BE2C (cell line): ENCODE measurements at regions not wholly inside any gene's neighbourhood (a gene's known extent, or its start where the extent isn't known, plus 50 kb on each side); places are given as distances from the start of the nearest gene placed in this dataset.
A peak's percentile ranks its signal among the peaks of the same experiment; 100 is the strongest.

Experiments used
- DNase-seq: peaks from one replicate; pipeline ENCODE4 v3.0.0-alpha.2; 2020
- H3K27me3 ChIP-seq: fragments of 250-450 bp; sonication (Bioruptor Pico); 2 replicates; pipeline ENCODE4 v1.5.1; 2020; ENCODE audit warnings: mild to moderate bottlenecking
- H3K36me3 ChIP-seq: fragments of 250-450 bp; sonication (Bioruptor Pico); 2 replicates; pipeline ENCODE4 v1.5.1; 2020; ENCODE audit warnings: mild to moderate bottlenecking
- H3K4me1 ChIP-seq: fragments of 250-450 bp; sonication (Bioruptor Pico); 2 replicates; pipeline ENCODE4 v1.5.1; 2020
- H3K4me3 ChIP-seq: 2 replicates; pipeline ENCODE4 v1.5.1; 2011; ENCODE audit warnings: low read depth, low read length
- H3K9me3 ChIP-seq: fragments of 250-450 bp; sonication (Bioruptor Pico); 2 replicates; pipeline ENCODE4 v1.5.1; 2020
- TF ChIP-seq, protein P1 (sequence below): IDR thresholded peaks from 2 replicates; pipeline ENCODE4 v1.5.1; 2012; ENCODE audit warnings: mild to moderate bottlenecking, low read depth, low read length

DNA sequence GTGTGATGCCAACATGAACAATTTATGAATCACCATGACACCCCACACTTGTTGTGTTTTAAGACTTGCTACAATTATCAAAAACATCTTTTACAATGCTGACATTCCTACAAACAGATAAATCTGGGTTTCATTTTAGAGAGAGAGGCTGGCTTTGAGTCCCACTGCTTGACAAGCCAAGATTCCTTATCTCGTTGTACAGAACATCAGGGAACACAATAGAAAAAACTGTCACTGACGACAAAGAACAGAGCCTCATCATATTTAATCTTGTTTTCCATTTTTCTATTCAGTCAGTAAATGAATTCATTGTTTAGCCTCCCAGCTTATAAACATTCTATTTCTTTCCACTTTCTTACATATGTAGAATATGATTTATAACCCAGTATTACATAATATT is 461.6 kb upstream of the VSTM2A start:
- Histone ChIP-seq H3K36me3 (no peaks in the 10 kb centered on the region), H3K9me3 (no peaks in the 10 kb centered on the region), H3K4me3 (peak overlapping the region; percentile 32), H3K4me1 (peaks cover 22% of the 10 kb centered on the region), H3K27me3 (no peaks in the 10 kb centered on the region)
- TF ChIP-seq, protein P1, sequence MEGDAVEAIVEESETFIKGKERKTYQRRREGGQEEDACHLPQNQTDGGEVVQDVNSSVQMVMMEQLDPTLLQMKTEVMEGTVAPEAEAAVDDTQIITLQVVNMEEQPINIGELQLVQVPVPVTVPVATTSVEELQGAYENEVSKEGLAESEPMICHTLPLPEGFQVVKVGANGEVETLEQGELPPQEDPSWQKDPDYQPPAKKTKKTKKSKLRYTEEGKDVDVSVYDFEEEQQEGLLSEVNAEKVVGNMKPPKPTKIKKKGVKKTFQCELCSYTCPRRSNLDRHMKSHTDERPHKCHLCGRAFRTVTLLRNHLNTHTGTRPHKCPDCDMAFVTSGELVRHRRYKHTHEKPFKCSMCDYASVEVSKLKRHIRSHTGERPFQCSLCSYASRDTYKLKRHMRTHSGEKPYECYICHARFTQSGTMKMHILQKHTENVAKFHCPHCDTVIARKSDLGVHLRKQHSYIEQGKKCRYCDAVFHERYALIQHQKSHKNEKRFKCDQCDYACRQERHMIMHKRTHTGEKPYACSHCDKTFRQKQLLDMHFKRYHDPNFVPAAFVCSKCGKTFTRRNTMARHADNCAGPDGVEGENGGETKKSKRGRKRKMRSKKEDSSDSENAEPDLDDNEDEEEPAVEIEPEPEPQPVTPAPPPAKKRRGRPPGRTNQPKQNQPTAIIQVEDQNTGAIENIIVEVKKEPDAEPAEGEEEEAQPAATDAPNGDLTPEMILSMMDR, result no peak
- DNase-seq, result no peak

DNA sequence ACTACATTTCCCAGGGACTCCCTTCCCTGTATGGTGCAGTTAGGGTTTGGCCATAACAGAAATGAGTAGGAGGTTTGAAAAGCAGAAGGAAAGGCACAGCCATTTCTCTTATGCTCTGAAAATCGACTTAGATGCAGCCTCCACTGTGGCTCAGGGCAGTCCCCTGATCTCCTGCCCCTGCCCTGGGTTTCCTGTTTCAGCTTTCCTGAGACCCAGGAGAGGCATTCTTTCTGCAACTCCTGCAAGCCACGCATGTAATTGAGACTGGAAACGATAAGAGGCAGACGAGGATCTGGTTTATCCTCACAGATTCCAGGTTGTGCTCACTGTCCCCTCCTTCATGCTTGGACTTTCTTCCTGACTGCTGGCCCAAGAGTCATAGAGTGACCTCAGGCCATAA is 461.2 kb upstream of the VSTM2A start:
- Histone ChIP-seq H3K27me3 (no peaks in the 10 kb centered on the region), H3K4me3 (peak overlapping the region; percentile 32), H3K9me3 (no peaks in the 10 kb centered on the region), H3K36me3 (no peaks in the 10 kb centered on the region), H3K4me1 (peaks cover 22% of the 10 kb centered on the region)
- TF ChIP-seq, protein P1, result peak; percentile 12; the same call in 1 of the 2 replicates
- peak; percentile 52 for DNase-seq

DNA sequence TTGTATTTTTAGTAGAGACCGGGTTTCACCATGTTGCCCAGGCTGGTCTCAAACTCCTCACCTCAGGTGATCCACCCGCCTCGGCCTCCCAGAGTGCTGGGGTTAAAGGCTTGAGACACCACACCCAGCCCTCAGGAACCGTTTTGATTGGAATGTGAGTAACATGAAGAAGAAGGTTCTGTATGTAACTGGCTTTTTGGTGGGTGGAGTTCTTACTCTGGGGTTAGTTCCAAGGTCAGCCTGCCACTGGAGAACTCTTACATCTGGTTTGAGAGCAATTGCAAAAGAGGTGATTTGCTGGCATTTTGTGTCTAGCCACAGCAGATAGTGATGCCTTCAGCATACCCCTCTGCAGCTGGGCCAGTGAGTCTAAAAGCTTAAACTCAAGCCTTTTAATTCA is 457.8 kb upstream of the VSTM2A start:
- Histone ChIP-seq H3K4me3 (no peak overlapping the region), H3K36me3 (no peaks in the 10 kb centered on the region), H3K9me3 (no peaks in the 10 kb centered on the region), H3K27me3 (no peaks in the 10 kb centered on the region), H3K4me1 (peaks cover 15% of the 10 kb centered on the region)
- TF ChIP-seq, protein P1, result no peak
- DNase-seq, result no peak

DNA sequence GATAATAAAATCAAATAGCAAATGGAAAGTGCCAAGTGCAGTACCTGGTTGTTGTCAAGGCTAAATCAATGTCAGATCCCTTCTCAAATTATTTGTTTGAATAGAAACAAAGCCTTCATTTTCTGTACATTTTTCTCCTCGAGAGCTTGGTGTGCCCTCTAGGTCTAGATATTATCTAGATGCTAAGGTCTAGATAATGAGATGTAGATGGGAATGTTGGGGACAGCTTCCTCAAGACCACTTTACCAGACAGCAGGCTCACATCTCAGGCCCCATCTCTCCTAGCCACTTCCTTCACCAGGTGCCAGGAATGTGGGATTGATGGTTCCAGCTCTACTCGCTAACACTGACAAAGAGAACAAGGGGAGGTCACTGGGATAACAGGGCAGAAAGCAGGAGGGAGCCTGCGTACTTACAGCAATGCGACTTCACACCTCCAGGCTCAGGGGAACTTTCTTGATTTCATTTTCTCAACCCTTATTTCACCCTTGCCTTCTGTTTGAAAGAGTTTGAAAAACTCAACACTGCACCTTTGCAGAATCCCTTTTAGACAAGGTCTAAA is 451.4 kb upstream of the VSTM2A start:
- H3K36me3 ChIP-seq, result no peaks in the 10 kb centered on the region
- no peak overlapping the region for H3K4me3 ChIP-seq
- TF ChIP-seq, protein P1, result no peak
- no peaks in the 10 kb centered on the region for H3K27me3 ChIP-seq
- H3K4me1 ChIP-seq, result no peaks in the 10 kb centered on the region
- no peaks in the 10 kb centered on the region for H3K9me3 ChIP-seq
- no peak for DNase-seq

DNA sequence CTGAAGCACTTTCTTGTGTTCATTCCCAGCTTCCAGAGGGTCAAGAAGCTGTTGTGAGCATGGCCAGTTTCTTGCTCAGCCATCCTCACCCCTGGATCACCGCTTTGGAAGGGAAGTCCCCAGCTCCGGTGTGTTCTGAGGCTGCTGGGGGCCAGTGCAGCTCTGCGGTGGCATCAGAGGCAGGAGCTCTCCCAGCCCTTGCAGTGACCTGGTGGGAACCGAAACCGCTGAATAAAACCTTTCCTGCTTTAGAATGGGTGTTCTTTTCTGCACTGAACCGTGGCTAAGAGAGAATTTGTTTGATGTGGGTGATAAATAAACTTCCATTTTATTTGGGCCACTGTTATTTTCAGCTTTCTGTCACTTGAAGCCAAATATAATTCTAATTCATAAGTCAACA is 450.9 kb upstream of the VSTM2A start:
- Histone ChIP-seq H3K9me3 (no peaks in the 10 kb centered on the region), H3K4me3 (no peak overlapping the region), H3K36me3 (no peaks in the 10 kb centered on the region), H3K4me1 (no peaks in the 10 kb centered on the region), H3K27me3 (no peaks in the 10 kb centered on the region)
- DNase-seq, result no peak
- TF ChIP-seq, protein P1, result no peak

DNA sequence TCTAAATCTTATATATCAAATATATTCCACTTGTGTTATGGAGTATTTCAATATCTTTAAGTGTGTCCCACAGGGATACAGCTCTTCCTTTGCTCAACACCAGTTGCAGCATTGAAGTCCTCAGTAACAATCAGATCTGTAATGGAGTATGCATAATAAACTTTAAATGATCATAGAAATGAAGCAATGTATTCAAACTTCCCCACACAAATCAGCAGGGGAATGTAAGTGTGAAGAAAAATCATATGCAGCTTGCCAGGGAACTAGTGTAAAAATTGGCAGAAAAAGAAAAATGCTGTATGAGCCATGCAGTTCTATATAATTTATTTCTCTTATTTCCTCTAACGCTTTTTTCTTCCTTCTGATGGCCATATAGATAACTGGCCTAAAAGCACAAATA is 444.3 kb upstream of the VSTM2A start:
- DNase-seq, result no peak
- H3K27me3 ChIP-seq, result no peaks in the 10 kb centered on the region
- no peaks in the 10 kb centered on the region for H3K9me3 ChIP-seq
- TF ChIP-seq, protein P1, result no peak
- H3K36me3 ChIP-seq, result no peaks in the 10 kb centered on the region
- H3K4me3 ChIP-seq, result no peak overlapping the region
- no peaks in the 10 kb centered on the region for H3K4me1 ChIP-seq
